Peyer's patch (tissue), 4 donors: ENCODE measurements at regions not wholly inside any gene's neighbourhood (a gene's known extent, or its start where the extent isn't known, plus 50 kb on each side); places are given as distances from the start of the nearest gene placed in this dataset.

Experiments used
- DNase-seq, 3 donors: peaks; one replicate each; pipeline ENCODE4 v3.0.0-alpha.2; 2017 to 2019
- H3K27ac ChIP-seq, 4 donors: fragments of 200-600 bp; sonication (generic); one replicate each; pipeline ENCODE4 v1.5.1; 2016 to 2019
- H3K27me3 ChIP-seq, 2 donors: fragments of 200-600 bp; sonication (generic); one replicate each; pipeline ENCODE4 v1.5.1; 2019
- H3K36me3 ChIP-seq, 3 donors: fragments of 200-600 bp; sonication (generic); one replicate each; pipeline ENCODE4 v1.5.1; 2016 to 2019
- H3K4me1 ChIP-seq, 4 donors: fragments of 200-600 bp; sonication (generic); one replicate each; pipeline ENCODE4 v1.5.1; 2016 to 2019
- H3K4me3 ChIP-seq, 4 donors: fragments of 200-600 bp; sonication (generic); 1 replicate in 3 of 4; 2 replicates in 1 of 4; pipeline ENCODE4 v1.5.1; 2016 to 2019; ENCODE audit warnings: mild to moderate bottlenecking in 1 of 4
- H3K9me3 ChIP-seq, 4 donors: fragments of 200-600 bp; sonication (generic); one replicate each; pipeline ENCODE4 v1.5.1; 2016 to 2019; ENCODE audit warnings: mild to moderate bottlenecking in 1 of 4
- CTCF ChIP-seq, 6 experiments: fragments of 450-650 bp in 4 of 6; fragments of 200-600 bp in 2 of 6; sonication (generic) in 1 of 6; IDR thresholded peaks; one replicate each; pipeline ENCODE4 v1.5.1; 2017 to 2019; ENCODE audit warnings: antibody characterized with exemption in 6 of 6, mild to moderate bottlenecking in 3 of 6, moderate library complexity in 1 of 6
- POLR2A ChIP-seq, 2 donors: fragments of 450-650 bp; IDR thresholded peaks; one replicate each; pipeline ENCODE4 v1.5.1; 2017; ENCODE audit warnings: antibody characterized with exemption in 2 of 2, mild to moderate bottlenecking in 2 of 2, moderate library complexity in 2 of 2

DNA sequence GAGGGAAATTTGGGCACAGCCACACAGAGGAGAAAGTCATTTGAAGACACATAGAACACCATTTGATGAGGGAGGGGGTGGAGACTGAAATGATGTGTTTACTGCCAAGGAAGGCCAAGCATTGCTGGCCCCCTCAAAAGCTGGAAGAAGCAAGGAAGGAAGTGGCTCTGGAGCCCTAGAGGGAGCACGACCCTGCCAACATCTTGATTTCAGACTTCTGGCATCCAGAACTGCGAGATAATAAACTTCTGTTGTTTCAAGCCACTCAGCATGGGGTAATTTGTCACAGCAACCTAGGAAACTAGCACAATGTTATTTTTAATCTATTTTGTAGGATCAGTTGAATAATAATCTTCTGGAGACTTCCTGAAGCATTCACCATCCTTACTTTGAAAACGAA lies 314.8 kb upstream of the GOT2 start:
- TF ChIP-seq CTCF (IDR thresholded peaks at IDR 0.05) (no peak), POLR2A (IDR thresholded peaks at IDR 0.05) (no peak)
- Histone ChIP-seq H3K27ac (no peak overlapping the region), H3K4me3 (no peak overlapping the region), H3K4me1 (no peaks in the 10 kb centered on the region), H3K27me3 (no peaks in the 10 kb centered on the region), H3K36me3 (no peaks in the 10 kb centered on the region), H3K9me3 (no peaks in the 10 kb centered on the region)
- DNase-seq = no peak

DNA sequence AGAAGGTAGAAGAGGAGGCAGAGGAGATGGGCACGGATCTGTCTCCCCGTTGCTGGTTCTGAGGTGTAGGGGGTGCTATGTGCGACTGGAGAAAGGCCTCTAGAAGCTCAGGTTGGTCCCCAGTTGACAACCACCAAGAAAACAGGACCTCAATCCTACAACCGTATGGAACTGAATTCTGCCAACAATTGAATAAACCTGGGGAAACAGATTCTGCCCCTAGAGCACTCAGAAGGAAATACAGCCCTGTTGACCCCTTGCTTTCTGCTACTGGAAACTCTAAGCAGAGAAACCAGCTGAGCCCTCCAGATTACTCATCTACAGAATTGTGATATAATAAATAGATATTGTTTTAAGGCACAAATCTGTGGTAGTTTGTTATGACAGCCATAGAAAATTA lies 313.0 kb upstream of the GOT2 start:
- no peak for TF ChIP-seq POLR2A (IDR thresholded peaks at IDR 0.05)
- TF ChIP-seq CTCF (IDR thresholded peaks at IDR 0.05) = no peak
- no peaks in the 10 kb centered on the region for H3K27me3 ChIP-seq
- H3K4me3 ChIP-seq = no peak overlapping the region
- no peak overlapping the region for H3K27ac ChIP-seq
- no peaks in the 10 kb centered on the region for H3K4me1 ChIP-seq
- H3K36me3 ChIP-seq = no peaks in the 10 kb centered on the region
- DNase-seq = no peak
- H3K9me3 ChIP-seq = no peaks in the 10 kb centered on the region

- no peak for TF ChIP-seq CTCF (IDR thresholded peaks at IDR 0.05)
- no peak for TF ChIP-seq POLR2A (IDR thresholded peaks at IDR 0.05)
- no peaks in the 10 kb centered on the region for H3K27me3 ChIP-seq
- DNase-seq = no peak
- no peaks in the 10 kb centered on the region for H3K36me3 ChIP-seq
- no peaks in the 10 kb centered on the region for H3K9me3 ChIP-seq
- no peaks in the 10 kb centered on the region for H3K4me1 ChIP-seq
- H3K4me3 ChIP-seq = no peak overlapping the region
- H3K27ac ChIP-seq = no peak overlapping the region
Measured at GRCh38 chr16:59046335-59046734, 312.2 kb upstream of the GOT2 start.

DNA sequence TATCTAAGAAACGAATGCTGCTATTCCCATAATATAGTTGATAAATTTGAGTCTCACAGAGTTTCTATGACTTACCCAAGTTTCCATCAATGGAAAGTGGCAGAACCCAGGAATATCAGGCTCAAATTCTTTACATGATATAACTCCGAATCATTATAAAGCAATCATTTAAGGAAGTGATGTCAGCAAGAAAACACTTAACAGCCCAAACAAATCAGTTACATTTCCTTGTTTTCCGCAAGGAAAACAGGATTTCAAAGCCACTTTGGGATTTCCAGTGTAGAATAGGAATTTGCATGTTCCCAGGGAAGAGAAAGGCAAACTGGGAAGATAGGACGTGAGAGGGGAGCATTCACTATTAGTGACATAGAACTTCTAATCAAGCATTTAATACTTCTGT lies 311.4 kb upstream of the GOT2 start:
- H3K4me1 ChIP-seq = no peaks in the 10 kb centered on the region
- DNase-seq = no peak
- H3K27me3 ChIP-seq = no peaks in the 10 kb centered on the region
- no peaks in the 10 kb centered on the region for H3K9me3 ChIP-seq
- no peak overlapping the region for H3K27ac ChIP-seq
- no peak overlapping the region for H3K4me3 ChIP-seq
- no peak for TF ChIP-seq CTCF (IDR thresholded peaks at IDR 0.05)
- no peak for TF ChIP-seq POLR2A (IDR thresholded peaks at IDR 0.05)
- no peaks in the 10 kb centered on the region for H3K36me3 ChIP-seq

GRCh38 chr16:59044616-59045015 lies 310.5 kb upstream of the GOT2 start:
- Histone ChIP-seq H3K4me1 (no peaks in the 10 kb centered on the region), H3K36me3 (no peaks in the 10 kb centered on the region), H3K9me3 (no peaks in the 10 kb centered on the region), H3K27ac (no peak overlapping the region), H3K4me3 (no peak overlapping the region), H3K27me3 (no peaks in the 10 kb centered on the region)
- TF ChIP-seq CTCF (IDR thresholded peaks at IDR 0.05) (no peak), POLR2A (IDR thresholded peaks at IDR 0.05) (no peak)
- no peak for DNase-seq

DNA sequence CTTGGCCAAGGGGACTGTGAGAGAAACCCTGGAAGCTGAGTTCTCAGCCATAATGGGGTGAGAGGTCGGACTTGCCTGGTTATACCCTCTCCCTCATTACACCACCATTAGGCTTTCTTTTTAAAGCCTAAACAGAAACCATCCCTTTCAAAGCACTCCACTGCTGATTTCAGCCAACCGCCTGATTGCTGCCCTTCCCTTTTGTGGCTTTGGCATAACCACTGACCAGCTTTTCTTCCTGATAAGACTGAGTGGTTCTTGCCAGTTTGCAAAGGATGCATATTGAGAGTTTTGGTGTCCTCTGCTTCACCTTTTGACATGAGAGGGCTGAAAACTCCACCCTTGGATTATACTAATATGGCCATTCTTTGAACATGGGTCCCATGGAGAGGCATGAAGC lies 308.2 kb upstream of the GOT2 start:
- no peak for TF ChIP-seq POLR2A (IDR thresholded peaks at IDR 0.05)
- no peak for TF ChIP-seq CTCF (IDR thresholded peaks at IDR 0.05)
- no peak for DNase-seq
- H3K9me3 ChIP-seq = no peaks in the 10 kb centered on the region

More for the DNA sequence above, 308.2 kb upstream of the GOT2 start:
- Histone ChIP-seq H3K4me3 (no peak overlapping the region), H3K36me3 (no peaks in the 10 kb centered on the region), H3K27me3 (no peaks in the 10 kb centered on the region), H3K27ac (no peak overlapping the region), H3K4me1 (no peaks in the 10 kb centered on the region)
